ENCODE measurements at regions not wholly inside any gene's neighbourhood (a gene's known extent, or its start where the extent isn't known, plus 50 kb on each side); places are given as distances from the start of the nearest gene placed in this dataset.

DNA sequence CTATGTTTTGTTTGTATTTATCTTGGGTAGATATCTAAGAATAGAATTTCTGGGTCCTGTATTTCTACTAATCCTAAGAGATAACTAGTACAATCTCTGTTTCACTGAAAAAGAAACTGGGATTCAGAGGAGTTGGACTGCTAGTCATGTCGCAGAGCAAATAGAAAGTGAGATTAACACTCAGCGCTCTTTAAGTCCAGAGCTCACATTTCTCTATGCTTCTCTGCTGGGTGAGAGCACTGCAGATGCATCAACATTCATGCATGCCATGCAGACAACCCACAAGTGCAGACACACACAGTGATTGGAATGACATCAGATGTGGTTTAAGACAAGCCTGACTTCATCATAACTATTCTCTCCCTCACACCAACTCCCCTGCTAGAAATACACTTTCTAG, 563.8 kb downstream of the TDRD15 start:
- no peak overlapping the region for H3K27ac ChIP-seq (ENCODE audit: extremely low read length, insufficient read depth, low read length)
- H3K9me3 ChIP-seq (ENCODE audit: low read length): no peaks in the 10 kb centered on the region
- H3K9ac ChIP-seq (ENCODE audit: insufficient read depth, low read depth, low read length): no peak overlapping the region
- no peak for ATAC-seq
- no peak overlapping the region for H2AFZ ChIP-seq (ENCODE audit: low read length)
- CTCF ChIA-PET (ENCODE audit: low intra/inter-chr PET ratio, low total read pairs): no interaction called here
- in situ Hi-C loops (cut with HindIII; ENCODE audit: extremely low pct_ligation_motif_present, low pct_unique_long_range_greater_than_20kb) (no loop called here), intact Hi-C loops (cut with micrococcal nuclease; ENCODE audit: unreplicated experiment) (no loop called here)
- no TSS peak for BruUV-seq (replicated peaks)
- no peak for FAIRE-seq
- POLR2A ChIA-PET: no interaction called here
- no peaks in the 10 kb centered on the region for H4K20me1 ChIP-seq (ENCODE audit: insufficient read depth, low read length)
- 3% methylated on average over 2 of the region's 2 CpGs for WGBS (ENCODE audit: low lambda C conversion rate)
- no peak for DNase-seq (ENCODE audit: low spot score)
- H3K4me3 ChIP-seq (replicated peaks in 1 of 3; ENCODE audit: insufficient read depth in 1 of 3, low read depth in 2 of 3, low read length in 3 of 3): no peak overlapping the region
- H3K4me2 ChIP-seq (ENCODE audit: low read depth, low read length): no peak overlapping the region
- TF ChIP-seq HOXA5 (CRISPR knock-in tag; IDR thresholded peaks at IDR 0.05): no peak
- no peak for TF ChIP-seq TMF1 (CRISPR knock-in tag; IDR thresholded peaks at IDR 0.05; ENCODE audit: low read depth)
- TF ChIP-seq ZNF777 (CRISPR knock-in tag; IDR thresholded peaks at IDR 0.05): no peak
- TF ChIP-seq ARHGAP35 (CRISPR knock-in tag; IDR thresholded peaks at IDR 0.05; ENCODE audit: borderline replicate concordance): no peak
- no peak for TF ChIP-seq ZNF510 (CRISPR knock-in tag; IDR thresholded peaks at IDR 0.05; ENCODE audit: low read depth)
- TF ChIP-seq ZNF564 (CRISPR knock-in tag; IDR thresholded peaks at IDR 0.05): no peak
- H3K36me3 ChIP-seq (replicated peaks in 1 of 2; ENCODE audit: control insufficient read depth in 1 of 2, insufficient read depth in 2 of 2, low read length in 2 of 2): no peaks in the 10 kb centered on the region
- H3K4me1 ChIP-seq (ENCODE audit: insufficient read depth, low read length): no peaks in the 10 kb centered on the region
- no peaks in the 10 kb centered on the region for H3K79me2 ChIP-seq (ENCODE audit: insufficient read depth, low read length)
- no peaks in the 10 kb centered on the region; a peak in 1 of 5 replicates for H3K27me3 ChIP-seq (ENCODE audit: control insufficient read depth in 1 of 2, insufficient read depth in 2 of 2, low read length in 2 of 2)

DNA sequence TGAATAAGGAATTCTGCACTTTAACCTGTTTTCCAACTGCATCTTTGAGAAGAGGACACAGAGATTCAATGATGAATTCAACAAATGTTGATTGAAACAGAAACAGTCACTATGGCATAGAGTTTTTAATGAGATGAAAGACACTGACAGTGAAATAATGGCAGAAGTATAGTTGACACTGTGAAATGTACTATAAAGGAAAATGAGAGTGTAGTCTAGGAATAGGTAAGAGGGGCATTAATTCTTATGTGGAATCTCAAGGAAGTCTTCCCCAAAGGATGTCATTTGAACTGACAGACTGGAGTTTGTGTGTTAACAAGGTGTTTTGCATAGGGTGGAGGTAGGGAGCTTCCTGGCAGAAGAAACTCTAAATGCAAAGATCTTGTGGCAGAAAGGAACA, 566.2 kb downstream of the TDRD15 start:
- BruUV-seq (replicated peaks): no TSS peak
- no peaks in the 10 kb centered on the region for H3K36me3 ChIP-seq (replicated peaks in 1 of 2; ENCODE audit: control insufficient read depth in 1 of 2, insufficient read depth in 2 of 2, low read length in 2 of 2)
- ATAC-seq (no peak), DNase-seq (ENCODE audit: low spot score) (no peak), FAIRE-seq (no peak)
- H3K4me2 ChIP-seq (ENCODE audit: low read depth, low read length): no peak overlapping the region
- ChIA-PET POLR2A (no interaction called here), CTCF (ENCODE audit: low intra/inter-chr PET ratio, low total read pairs) (no interaction called here)
- H3K27ac ChIP-seq (ENCODE audit: extremely low read length, insufficient read depth, low read length): no peak overlapping the region
- no peak for TF ChIP-seq PRPF4 (IDR thresholded peaks at IDR 0.05; ENCODE audit: low read depth, low read length, poor library complexity, severe bottlenecking)
- no peak for TF ChIP-seq ELF1 (CRISPR knock-in tag; IDR thresholded peaks at IDR 0.05)
- TF ChIP-seq, protein P1, sequence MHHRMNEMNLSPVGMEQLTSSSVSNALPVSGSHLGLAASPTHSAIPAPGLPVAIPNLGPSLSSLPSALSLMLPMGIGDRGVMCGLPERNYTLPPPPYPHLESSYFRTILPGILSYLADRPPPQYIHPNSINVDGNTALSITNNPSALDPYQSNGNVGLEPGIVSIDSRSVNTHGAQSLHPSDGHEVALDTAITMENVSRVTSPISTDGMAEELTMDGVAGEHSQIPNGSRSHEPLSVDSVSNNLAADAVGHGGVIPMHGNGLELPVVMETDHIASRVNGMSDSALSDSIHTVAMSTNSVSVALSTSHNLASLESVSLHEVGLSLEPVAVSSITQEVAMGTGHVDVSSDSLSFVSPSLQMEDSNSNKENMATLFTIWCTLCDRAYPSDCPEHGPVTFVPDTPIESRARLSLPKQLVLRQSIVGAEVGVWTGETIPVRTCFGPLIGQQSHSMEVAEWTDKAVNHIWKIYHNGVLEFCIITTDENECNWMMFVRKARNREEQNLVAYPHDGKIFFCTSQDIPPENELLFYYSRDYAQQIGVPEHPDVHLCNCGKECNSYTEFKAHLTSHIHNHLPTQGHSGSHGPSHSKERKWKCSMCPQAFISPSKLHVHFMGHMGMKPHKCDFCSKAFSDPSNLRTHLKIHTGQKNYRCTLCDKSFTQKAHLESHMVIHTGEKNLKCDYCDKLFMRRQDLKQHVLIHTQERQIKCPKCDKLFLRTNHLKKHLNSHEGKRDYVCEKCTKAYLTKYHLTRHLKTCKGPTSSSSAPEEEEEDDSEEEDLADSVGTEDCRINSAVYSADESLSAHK (CRISPR knock-in tag; IDR thresholded peaks at IDR 0.05; ENCODE audit: borderline replicate concordance): no peak
- TF ChIP-seq, protein P2, sequence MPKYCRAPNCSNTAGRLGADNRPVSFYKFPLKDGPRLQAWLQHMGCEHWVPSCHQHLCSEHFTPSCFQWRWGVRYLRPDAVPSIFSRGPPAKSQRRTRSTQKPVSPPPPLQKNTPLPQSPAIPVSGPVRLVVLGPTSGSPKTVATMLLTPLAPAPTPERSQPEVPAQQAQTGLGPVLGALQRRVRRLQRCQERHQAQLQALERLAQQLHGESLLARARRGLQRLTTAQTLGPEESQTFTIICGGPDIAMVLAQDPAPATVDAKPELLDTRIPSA (CRISPR knock-in tag; IDR thresholded peaks at IDR 0.05; ENCODE audit: borderline replicate concordance): no peak
- no peak for TF ChIP-seq RXRB (CRISPR knock-in tag; IDR thresholded peaks at IDR 0.05; ENCODE audit: borderline replicate concordance)
- TF ChIP-seq REPIN1 (CRISPR knock-in tag; IDR thresholded peaks at IDR 0.05; ENCODE audit: borderline replicate concordance, low read depth): no peak
- no peak for TF ChIP-seq ZNF782 (CRISPR knock-in tag; IDR thresholded peaks at IDR 0.05; ENCODE audit: borderline replicate concordance)
- TF ChIP-seq ZNF605 (CRISPR knock-in tag; IDR thresholded peaks at IDR 0.05): no peak
- no peak for TF ChIP-seq NFIC (IDR thresholded peaks at IDR 0.05; ENCODE audit: low read length)
- no peaks in the 10 kb centered on the region for H3K9me3 ChIP-seq (ENCODE audit: low read length)
- intact Hi-C loops (cut with micrococcal nuclease; ENCODE audit: unreplicated experiment): no loop called here
- no peaks in the 10 kb centered on the region for H3K4me1 ChIP-seq (ENCODE audit: insufficient read depth, low read length)
- in situ Hi-C loops (cut with HindIII; ENCODE audit: extremely low pct_ligation_motif_present, low pct_unique_long_range_greater_than_20kb): no loop called here
- H3K79me2 ChIP-seq (ENCODE audit: insufficient read depth, low read length): no peaks in the 10 kb centered on the region
- H3K4me3 ChIP-seq (replicated peaks in 1 of 3; ENCODE audit: insufficient read depth in 1 of 3, low read depth in 2 of 3, low read length in 3 of 3): no peak overlapping the region
- no peaks in the 10 kb centered on the region; a peak in 1 of 5 replicates for H3K27me3 ChIP-seq (ENCODE audit: control insufficient read depth in 1 of 2, insufficient read depth in 2 of 2, low read length in 2 of 2)
- no peak overlapping the region for H2AFZ ChIP-seq (ENCODE audit: low read length)
- H3K9ac ChIP-seq (ENCODE audit: insufficient read depth, low read depth, low read length): no peak overlapping the region
- no peaks in the 10 kb centered on the region for H4K20me1 ChIP-seq (ENCODE audit: insufficient read depth, low read length)

Data from HepG2 (cell line).